ENCODE measurements at regions not wholly inside any gene's neighbourhood (a gene's known extent, or its start where the extent isn't known, plus 50 kb on each side); places are given as distances from the start of the nearest gene placed in this dataset.

DNA sequence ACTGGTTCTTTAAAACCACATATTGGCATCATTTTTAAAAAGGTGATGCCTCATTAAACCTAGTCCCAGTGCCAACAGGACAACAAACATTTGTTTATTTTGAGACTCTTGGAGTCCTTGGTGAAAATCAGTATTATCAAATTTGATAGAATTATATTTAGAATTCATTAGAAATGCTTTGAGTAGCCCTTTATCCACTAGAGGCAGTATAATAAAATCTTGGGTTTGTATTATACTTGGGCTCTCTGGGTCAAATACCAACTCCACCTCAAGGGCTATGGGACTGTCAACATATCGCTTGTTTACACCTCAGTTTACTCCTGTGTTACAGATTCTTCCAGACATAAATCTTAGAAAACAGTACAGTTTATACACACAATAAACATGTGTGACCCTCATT is 335.7 kb upstream of the FSTL5 start:
- TF ChIP-seq, protein P1, sequence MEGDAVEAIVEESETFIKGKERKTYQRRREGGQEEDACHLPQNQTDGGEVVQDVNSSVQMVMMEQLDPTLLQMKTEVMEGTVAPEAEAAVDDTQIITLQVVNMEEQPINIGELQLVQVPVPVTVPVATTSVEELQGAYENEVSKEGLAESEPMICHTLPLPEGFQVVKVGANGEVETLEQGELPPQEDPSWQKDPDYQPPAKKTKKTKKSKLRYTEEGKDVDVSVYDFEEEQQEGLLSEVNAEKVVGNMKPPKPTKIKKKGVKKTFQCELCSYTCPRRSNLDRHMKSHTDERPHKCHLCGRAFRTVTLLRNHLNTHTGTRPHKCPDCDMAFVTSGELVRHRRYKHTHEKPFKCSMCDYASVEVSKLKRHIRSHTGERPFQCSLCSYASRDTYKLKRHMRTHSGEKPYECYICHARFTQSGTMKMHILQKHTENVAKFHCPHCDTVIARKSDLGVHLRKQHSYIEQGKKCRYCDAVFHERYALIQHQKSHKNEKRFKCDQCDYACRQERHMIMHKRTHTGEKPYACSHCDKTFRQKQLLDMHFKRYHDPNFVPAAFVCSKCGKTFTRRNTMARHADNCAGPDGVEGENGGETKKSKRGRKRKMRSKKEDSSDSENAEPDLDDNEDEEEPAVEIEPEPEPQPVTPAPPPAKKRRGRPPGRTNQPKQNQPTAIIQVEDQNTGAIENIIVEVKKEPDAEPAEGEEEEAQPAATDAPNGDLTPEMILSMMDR (IDR thresholded peaks at IDR 0.05) = no peak
- no peak for TF ChIP-seq EP300 (IDR thresholded peaks at IDR 0.05)
